ENCODE measurements at regions not wholly inside any gene's neighbourhood (a gene's known extent, or its start where the extent isn't known, plus 50 kb on each side); places are given as distances from the start of the nearest gene placed in this dataset.

GRCh38 chr11:37718431-37718999 is 1120.5 kb upstream of the RAG2 start:
- no peak for DNase-seq

- DNase-seq = peak; percentile 23
Observed at GRCh38 chr11:37712251-37712650, 1114.2 kb upstream of the RAG2 start.

GRCh38 chr11:37710031-37710430 is 1112.0 kb upstream of the RAG2 start:
- peak; percentile 25 for DNase-seq

DNA sequence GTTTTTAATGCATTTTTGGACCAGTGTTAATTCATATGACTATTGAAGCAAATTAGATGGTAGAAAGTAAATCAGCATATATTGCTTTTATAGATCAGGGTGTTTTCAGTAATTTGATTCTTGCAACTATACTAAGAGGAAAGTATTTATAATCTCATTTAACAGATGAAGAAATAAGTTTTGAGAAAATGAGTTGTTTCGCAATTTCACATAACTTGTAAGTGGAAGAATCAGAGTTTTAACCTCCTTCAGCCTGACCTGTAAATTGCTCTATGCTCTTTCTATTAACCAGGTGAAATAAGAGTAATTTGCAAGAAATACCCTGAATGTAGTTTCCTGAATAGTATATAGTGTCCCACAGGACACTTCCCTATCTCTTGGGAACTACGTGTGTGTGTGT is 1106.8 kb upstream of the RAG2 start:
- DNase-seq = no peak

DNA sequence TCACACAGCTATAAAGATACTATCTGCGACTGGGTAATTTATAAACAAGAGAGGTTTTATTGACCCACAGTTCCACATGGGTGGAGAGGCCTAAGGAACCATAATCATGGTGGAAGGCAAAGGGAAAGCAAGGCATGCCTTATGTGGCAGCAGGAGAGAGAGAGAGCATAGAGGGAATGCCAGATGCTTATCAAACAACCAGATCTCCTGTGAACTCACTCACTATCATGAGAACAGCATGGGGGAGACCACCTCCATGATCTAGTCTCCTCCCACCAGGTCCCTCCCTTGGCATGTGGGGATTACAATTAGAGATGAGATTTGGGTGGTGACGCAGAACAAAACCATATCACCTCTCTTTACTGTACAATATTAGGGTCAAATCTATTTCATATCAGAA is 1101.6 kb upstream of the RAG2 start:
- no peak for DNase-seq

GRCh38 chr11:37695283-37695682 is 1097.2 kb upstream of the RAG2 start:
- DNase-seq = no peak

DNA sequence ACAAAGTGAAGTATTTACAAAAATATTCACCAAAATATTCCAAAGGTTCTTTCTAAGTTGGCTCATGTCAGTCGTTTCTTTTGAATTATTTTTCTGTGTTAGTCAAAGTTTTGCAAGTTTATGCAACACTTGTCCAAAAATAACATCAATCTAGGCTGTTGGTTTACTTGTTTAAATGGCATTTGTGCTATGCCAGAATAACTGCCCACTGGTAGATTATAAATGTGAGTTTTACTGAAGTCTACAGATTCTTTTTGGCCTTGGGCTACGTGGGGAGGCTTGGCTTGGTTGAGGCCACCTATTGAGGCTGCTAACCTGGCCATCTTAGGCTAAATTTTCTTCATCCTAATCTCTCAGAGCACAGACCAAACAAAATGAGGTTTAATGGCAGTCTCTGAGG is 1091.9 kb upstream of the RAG2 start:
- DNase-seq = peak; percentile 68

- no peak for DNase-seq
Observed at GRCh38 chr11:37688456-37688855, 1090.4 kb upstream of the RAG2 start.

DNA sequence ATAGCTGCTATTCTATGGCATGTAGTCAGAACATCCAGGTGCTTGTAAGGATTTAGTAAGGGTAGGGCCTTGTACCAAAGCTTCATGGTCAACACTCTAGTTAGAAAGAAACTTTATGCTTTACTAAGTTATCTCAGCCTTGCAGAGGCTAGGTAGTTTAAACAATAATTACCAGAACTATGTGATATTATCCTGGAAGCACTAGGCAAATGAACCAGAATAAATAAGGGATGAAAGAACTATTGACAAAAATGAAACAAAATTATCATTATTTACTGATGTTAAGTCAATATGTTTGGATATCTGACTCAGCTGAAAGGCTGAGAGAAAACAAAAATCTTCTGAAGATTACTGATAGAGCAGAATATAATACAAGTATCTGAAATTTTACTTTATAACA is 1089.1 kb upstream of the RAG2 start:
- DNase-seq = no peak

DNA sequence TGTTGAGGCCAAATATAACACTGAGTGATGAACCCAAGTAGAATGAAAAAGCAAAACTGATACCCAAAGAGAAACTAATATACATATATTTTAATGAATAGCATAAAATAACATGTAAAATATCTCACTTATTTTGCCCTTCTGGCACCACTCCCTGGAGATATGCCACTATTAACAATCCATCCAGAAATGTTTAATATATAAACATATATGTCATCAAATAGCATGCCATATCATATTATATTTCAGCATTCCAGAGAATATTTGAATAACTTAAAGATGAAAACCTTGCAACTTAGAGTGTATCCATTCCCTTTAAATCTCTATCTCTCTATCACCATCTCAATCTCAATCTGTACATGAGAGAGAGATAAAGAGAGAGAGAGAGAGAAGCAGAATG is 1073.3 kb upstream of the RAG2 start:
- DNase-seq = peak; percentile 88

DNA sequence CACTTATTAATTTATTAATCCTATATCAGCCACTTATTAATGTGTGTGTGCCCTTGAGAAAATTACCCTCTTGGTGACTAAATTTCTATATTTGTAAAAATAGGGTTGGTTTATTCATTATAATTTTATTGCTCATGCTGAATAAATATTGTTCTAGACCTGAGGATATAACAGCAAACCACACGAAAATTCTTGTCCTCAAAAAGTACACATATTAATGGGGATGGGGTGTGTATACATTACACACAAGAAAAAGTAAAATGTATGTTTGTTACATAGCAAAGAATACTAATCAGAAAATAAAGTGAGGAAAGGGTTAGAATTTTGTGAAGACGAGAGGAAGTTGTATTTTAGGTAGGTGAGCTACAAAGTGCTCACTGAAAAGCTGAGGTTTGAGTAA is 1068.9 kb upstream of the RAG2 start:
- peak; percentile 49 for DNase-seq

GRCh38 chr11:37657645-37658044 is 1059.6 kb upstream of the RAG2 start:
- peak; percentile 61 for DNase-seq

DNA sequence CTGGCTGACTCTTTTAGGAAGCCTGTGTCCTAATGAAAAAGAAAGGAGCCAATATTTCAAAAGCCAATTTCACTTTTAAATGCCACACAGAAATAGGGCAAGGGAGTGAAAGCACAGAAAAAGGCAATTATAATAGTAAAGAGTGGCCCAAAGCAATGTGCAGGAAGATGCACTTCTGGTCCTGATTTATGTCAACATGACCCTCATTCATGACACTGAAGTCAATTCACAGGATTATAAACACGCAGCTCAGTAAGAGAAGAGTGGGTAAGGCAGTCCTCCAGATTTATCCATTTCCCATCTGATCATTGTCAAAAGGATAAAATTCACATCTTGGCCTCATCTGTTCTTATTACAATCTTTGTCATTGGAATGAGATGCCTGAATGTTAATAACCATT is 1049.7 kb upstream of the RAG2 start:
- no peak for DNase-seq

DNA sequence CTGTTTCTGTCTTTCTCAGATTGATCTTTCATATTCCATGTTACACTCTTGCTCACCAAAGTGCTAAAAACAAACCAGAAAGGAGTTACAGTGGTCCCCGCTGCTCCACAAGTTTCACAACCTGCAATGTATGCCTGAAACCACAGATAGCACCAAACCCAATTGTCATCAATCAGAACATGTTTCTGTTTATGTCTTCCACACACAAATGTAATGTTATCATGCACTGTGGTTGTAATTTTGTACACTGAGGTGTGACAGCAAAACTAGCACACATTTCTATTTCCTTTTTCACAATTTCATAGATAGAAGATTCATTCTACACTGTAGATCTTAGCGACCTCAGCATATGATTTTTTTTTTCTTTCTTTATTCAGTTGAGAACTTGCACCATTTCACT is 1045.9 kb upstream of the RAG2 start:
- no peak for DNase-seq

DNA sequence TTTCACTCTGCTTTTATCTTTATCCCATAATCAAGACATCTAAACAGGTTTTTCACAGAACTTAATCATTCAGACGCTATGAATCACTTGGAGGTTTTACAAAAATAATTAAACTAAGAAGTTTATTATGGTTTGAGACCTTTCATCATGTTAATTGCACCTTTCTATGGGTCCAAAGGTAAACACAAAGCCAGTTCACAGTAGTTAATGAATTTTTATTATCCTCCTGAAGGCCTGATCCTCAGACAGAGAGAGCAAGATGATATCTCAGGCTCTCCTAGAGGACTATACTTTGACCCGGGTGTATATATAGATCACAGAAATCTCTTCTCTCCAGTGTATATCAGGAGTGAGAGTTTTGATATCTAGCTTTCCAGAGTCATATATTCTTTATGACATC is 1044.3 kb upstream of the RAG2 start:
- DNase-seq = no peak

DNA sequence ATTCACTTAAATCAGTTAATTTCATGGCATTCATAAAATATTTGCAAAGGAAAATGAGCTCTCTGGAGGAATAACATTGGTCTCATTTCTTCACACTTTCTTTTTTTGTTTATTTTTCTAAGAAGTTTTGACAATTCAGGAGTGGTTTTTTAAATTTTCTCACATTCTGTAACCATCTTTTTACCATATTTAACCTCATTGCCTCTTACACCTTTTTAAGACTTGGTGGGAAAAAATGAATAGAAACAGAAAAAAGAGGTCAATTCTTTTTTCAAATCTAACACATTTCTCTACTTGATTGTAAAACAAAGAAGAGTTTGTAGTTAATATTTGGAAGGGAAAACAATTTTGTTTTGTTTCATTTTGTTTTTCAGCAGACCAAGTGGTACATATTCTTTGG is 1034.7 kb upstream of the RAG2 start:
- DNase-seq = no peak

DNA sequence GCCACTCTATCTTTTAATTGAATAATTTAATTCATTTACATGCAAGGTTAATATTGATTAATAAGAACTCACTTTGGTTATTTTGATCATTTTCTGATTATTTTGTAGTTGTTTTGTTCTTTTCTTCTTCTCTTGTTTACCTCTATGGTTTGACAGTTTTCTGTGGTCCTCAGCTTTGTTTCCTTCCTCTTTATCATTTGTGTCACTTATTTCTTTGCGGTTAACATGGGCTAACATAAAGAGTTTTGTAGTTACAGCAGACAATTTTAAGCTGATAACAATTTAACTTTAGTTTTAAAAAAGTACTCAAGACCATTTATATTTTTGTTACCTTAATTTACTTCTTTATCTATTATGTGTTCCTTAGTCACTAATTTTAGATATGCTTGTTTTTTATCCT is 1032.8 kb upstream of the RAG2 start:
- DNase-seq = no peak

DNA sequence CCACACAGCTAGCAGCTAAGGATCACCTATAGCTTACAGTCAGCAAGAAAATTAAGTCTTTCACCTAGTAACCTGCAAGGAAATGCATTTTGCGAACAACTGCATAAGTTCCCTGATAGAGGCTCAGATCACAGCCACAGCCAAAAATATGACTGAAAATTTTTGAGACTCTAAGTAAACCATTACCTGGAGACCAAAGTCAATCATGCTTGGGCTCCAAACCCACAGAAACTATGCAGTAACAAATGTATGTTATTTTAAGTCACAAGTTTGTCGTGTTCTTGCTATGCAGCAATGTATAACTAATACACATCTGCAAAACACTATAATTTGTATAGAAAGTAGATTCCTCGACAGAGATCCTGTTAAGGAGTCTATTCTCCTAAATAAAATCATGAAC is 1025.7 kb upstream of the RAG2 start:
- no peak for DNase-seq

DNA sequence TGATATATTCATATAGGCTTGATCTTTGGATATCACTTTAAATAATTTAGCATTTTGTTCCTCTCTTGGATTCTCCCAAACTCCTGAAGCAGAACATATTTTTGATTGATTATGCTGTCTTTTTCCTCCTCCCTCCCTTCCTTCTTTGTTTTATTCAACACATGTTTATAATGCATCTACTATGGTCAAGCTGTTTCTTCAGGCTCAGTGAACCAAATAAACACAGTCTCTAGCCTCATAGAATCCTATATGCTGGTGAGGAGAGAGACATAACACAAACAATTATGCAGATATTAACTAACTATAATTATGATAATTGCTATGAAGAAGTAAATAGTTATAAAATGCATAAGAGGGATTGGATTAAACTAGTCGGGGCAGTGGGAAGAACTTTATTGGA is 1023.6 kb upstream of the RAG2 start:
- DNase-seq = no peak

DNA sequence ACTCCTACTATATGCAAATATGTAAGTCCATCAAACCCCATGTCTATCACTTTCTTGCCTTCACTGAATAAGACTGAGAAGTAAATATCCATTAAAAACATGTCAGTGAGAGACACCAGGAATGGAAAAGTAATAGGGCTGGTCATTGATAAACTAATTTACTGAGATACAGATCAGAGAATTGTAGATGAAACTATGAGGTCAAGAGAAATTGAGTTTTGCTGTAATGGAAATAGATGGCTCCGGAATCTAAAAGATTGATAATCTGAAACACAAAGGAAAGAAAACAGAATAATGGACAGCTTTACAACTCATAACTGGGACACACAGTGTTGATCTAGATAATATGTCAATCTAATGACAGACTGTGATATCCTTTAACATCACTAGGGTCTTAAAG is 1018.3 kb upstream of the RAG2 start:
- DNase-seq = no peak

DNA sequence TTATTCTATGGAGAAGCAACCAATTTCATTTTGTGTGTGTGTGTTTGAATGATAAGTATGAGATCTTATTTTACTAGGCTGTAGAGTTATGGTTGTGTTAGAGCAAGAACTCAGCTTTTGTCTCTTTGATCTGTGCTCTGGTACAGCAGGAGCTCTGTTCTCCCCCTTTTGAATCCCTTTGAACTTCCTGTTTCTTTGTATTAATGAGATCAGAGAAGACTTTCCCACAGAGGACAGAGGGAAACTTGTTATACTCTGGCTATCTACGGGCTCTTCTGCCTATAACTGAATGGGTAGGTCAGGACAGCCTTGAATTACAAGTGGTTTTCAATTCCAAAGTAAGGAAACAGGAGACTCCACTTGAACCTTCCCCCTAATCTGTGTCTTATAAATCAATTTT is 1015.0 kb upstream of the RAG2 start:
- DNase-seq = no peak

DNA sequence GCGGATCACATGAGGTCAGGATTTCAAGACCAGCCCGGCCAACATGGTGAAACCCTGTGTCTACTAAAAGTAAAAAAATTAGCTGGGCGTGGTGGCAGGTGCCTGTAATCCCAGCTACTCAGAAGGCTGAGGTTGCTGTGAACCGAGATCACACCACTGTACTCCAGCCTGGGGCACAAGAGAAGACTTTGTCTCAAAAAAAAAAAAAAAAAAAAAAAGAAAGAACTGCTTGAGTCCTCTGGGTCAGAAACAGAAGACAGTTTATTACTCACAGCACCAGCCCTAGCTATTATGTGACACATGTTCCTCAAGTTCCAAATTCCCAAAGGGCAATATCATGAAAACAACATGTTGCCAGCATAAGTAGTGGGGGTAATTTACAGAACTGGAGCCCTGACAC is 1014.1 kb upstream of the RAG2 start:
- DNase-seq = no peak

- no peak for DNase-seq
Observed at GRCh38 chr11:37605229-37605628, 1007.2 kb upstream of the RAG2 start.

DNA sequence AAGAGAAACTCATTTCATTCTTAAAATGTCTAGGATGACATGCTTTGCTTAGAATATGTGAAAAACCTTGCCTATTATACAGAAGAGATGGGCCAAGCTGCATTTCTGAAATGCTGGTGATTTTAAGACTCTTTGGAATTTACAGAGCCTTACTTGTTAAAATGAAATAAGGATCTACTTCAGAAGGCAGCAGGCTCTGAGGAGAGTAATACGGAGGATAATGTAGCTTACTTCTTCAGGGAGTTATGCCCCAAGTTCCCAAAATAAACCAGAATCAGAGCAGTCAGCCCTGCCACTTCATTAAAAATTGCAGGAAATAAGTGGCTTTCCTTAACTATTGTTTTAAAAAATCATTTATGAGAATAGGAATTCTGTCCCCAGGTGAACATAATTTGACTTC is 1000.3 kb upstream of the RAG2 start:
- no peak for DNase-seq

- DNase-seq = no peak
Observed at GRCh38 chr11:37597776-37598175, 999.7 kb upstream of the RAG2 start.

DNA sequence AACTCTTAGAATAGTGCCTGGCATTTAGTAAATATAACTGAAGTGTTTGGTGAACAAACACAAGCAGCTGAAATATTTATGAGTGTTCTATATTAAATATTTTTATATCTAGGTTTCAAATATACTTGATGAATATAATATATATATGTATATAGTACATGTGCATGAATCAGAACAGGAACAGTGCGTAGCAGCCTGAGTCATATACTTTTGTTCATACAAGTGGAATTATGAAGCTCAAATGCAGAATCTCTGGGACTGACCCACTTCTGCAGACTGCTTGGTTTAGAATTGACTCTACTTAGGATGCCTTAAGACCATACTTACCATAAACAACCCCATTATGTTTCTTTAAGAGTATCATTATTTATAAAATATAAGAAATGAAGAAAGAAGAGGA is 997.8 kb upstream of the RAG2 start:
- DNase-seq = no peak

Data from fibroblast of skin of back (primary cell).